ENCODE measurements at regions not wholly inside any gene's neighbourhood (a gene's known extent, or its start where the extent isn't known, plus 50 kb on each side); places are given as distances from the start of the nearest gene placed in this dataset. TPM values are rescaled to one million over a fixed set of nuclear protein-coding genes. Genes with fewer than 3 reads are reported as not detected.

Small RNA genes in the stretch of these regions (small RNA-seq; reads per million reads assigned to genes)
- gene AC074050.1 (ENCODE audit: insufficient read depth): not detected
